Spleen (tissue), 7 donors: ENCODE measurements at regions not wholly inside any gene's neighbourhood (a gene's known extent, or its start where the extent isn't known, plus 50 kb on each side); places are given as distances from the start of the nearest gene placed in this dataset.

Source experiments
- CTCF ChIP-seq, 11 experiments: fragments of 200-600 bp in 7 of 11; fragments of 450-650 bp in 4 of 11; sonication (generic) in 4 of 11; IDR thresholded peaks in 8 of 11; conservative IDR thresholded peaks in 3 of 11; 1 replicate in 7 of 11; 2 replicates in 4 of 11; pipeline versions ENCODE4 v1.4.0 to v1.8.0; 2016 to 2021; ENCODE audit warnings: antibody characterized with exemption in 11 of 11, inconsistent platforms in 4 of 11, mild to moderate bottlenecking in 1 of 11
- POLR2A ChIP-seq, 3 donors: fragments of 450-650 bp; IDR thresholded peaks; one replicate each; pipeline ENCODE4 v1.5.1; 2017; ENCODE audit warnings: antibody characterized with exemption in 3 of 3, mild to moderate bottlenecking in 1 of 3
- POLR2AphosphoS5 ChIP-seq, 3 donors: sonication (generic); formaldehyde crosslinking; IDR thresholded peaks; one replicate each; pipeline ENCODE4 v1.5.1; 2017; ENCODE audit warnings: antibody characterized with exemption in 3 of 3
- donor health status: DM: no; HTN: no; CAD: no; lungs with moderate emphysema.
- donor health status: DM: no; HTN: no; CAD: no.
- donor health status: DM: no; HTN: no; CAD: no.

- TF ChIP-seq POLR2A (IDR thresholded peaks at IDR 0.05) (no peak), CTCF (IDR thresholded peaks at IDR 0.05 in 8 of 11, conservative IDR thresholded peaks at IDR 0.05 in 3 of 11) (peak in 10 of 11 experiments; percentile 9 to 72 (median 56)), POLR2AphosphoS5 (IDR thresholded peaks at IDR 0.05) (no peak)
These were observed 79.4 kb upstream of the ATP11B start for GRCh38 chr3:182713743-182714517.
